A673 (cell line): ENCODE measurements at regions not wholly inside any gene's neighbourhood (a gene's known extent, or its start where the extent isn't known, plus 50 kb on each side); places are given as distances from the start of the nearest gene placed in this dataset.

Source experiments
- EZH2 ChIP-seq: fragments of 200-600 bp; sonication (generic); IDR thresholded peaks from 2 replicates; pipeline ENCODE4 v1.6.1; 2017; ENCODE audit warnings: borderline replicate concordance, low read depth, mild to moderate bottlenecking, mixed read lengths, antibody characterized with exemption, low read length; ENCODE audit not compliant: poor library complexity, severe bottlenecking
- TF ChIP-seq, protein P1 (sequence below): fragments of 300-800, 200-600 bp; sonication (generic); conservative IDR thresholded peaks from 2 replicates; pipeline ENCODE4 v1.5.1; 2017; ENCODE audit warnings: low read depth, mild to moderate bottlenecking, antibody characterized with exemption, low read length, moderate library complexity, mixed read lengths

DNA sequence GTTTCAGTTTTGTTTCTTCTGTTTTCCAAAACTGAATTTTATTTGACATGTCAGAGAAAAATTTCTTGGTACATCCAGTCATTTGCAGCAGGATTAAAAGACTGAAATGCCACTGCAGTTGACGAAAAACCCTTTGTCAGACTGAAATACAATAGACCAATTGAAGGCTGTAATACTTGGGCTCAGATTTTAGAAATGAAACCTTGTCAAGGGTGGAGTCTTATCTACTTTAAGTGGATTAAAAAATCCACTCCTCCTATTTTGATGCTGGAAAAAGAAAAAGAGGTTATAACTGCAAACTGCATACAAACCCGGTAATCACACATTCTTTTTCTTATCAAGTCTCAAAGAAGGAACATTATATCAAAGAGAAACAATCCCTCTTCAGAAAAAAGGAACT, 80.2 kb upstream of the NEUROD1 start:
- TF ChIP-seq, protein P1, sequence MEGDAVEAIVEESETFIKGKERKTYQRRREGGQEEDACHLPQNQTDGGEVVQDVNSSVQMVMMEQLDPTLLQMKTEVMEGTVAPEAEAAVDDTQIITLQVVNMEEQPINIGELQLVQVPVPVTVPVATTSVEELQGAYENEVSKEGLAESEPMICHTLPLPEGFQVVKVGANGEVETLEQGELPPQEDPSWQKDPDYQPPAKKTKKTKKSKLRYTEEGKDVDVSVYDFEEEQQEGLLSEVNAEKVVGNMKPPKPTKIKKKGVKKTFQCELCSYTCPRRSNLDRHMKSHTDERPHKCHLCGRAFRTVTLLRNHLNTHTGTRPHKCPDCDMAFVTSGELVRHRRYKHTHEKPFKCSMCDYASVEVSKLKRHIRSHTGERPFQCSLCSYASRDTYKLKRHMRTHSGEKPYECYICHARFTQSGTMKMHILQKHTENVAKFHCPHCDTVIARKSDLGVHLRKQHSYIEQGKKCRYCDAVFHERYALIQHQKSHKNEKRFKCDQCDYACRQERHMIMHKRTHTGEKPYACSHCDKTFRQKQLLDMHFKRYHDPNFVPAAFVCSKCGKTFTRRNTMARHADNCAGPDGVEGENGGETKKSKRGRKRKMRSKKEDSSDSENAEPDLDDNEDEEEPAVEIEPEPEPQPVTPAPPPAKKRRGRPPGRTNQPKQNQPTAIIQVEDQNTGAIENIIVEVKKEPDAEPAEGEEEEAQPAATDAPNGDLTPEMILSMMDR = no peak
- TF ChIP-seq EZH2 = no peak
